GM23248 (cell line): ENCODE measurements at regions not wholly inside any gene's neighbourhood (a gene's known extent, or its start where the extent isn't known, plus 50 kb on each side); places are given as distances from the start of the nearest gene placed in this dataset.

Experiments
- DNase-seq: peaks from one replicate; pipeline ENCODE4 v3.0.0-alpha.2; 2015
- H2AFZ ChIP-seq: fragments of 200-600 bp; sonication (generic); 2 replicates; pipeline ENCODE4 v1.6.1; 2016; ENCODE audit warnings: antibody characterized with exemption
- H3F3A ChIP-seq: fragments of 200-600 bp; sonication (generic); 2 replicates; pipeline ENCODE4 v1.6.1; 2016; ENCODE audit warnings: mild to moderate bottlenecking, antibody characterized with exemption, mixed run types; ENCODE audit not compliant: insufficient read depth
- H3K27ac ChIP-seq: fragments of 200-600 bp; sonication (generic); 2 replicates; pipeline ENCODE4 v1.5.1; 2016; ENCODE audit warnings: mild to moderate bottlenecking
- H3K27me3 ChIP-seq: fragments of 200-600 bp; sonication (generic); replicated peaks from 2 replicates; pipeline ENCODE4 v1.6.1; 2016; ENCODE audit warnings: mild to moderate bottlenecking; ENCODE audit not compliant: insufficient read depth
- H3K36me3 ChIP-seq: fragments of 200-600 bp; sonication (generic); 2 replicates; pipeline ENCODE4 v1.6.1; 2016; ENCODE audit warnings: low read depth, mild to moderate bottlenecking
- H3K4me1 ChIP-seq: fragments of 200-600 bp; sonication (generic); 2 replicates; pipeline ENCODE4 v1.6.1; 2016; ENCODE audit warnings: mild to moderate bottlenecking; ENCODE audit not compliant: insufficient read depth
- H3K4me2 ChIP-seq: fragments of 200-600 bp; sonication (generic); one replicate; pipeline ENCODE4 v1.6.1; 2016; ENCODE audit warnings: mild to moderate bottlenecking; ENCODE audit not compliant: unreplicated experiment
- H3K4me3 ChIP-seq: fragments of 200-600 bp; sonication (generic); 2 replicates; pipeline ENCODE4 v1.5.1; 2016; ENCODE audit warnings: mild to moderate bottlenecking
- H3K79me2 ChIP-seq: fragments of 200-600 bp; sonication (generic); 2 replicates; pipeline ENCODE4 v1.6.1; 2016; ENCODE audit warnings: mild to moderate bottlenecking; ENCODE audit not compliant: insufficient read depth
- H3K9ac ChIP-seq: fragments of 200-600 bp; sonication (generic); 2 replicates; pipeline ENCODE4 v1.6.1; 2016; ENCODE audit warnings: mild to moderate bottlenecking
- H3K9me2 ChIP-seq: fragments of 200-600 bp; sonication (generic); 2 replicates; pipeline ENCODE4 v1.6.1; 2016; ENCODE audit warnings: mixed run types, mild to moderate bottlenecking, moderate library complexity; ENCODE audit not compliant: insufficient read depth
- H3K9me3 ChIP-seq: fragments of 200-600 bp; sonication (generic); one replicate; pipeline ENCODE4 v1.6.1; 2017; ENCODE audit warnings: low read depth
- H4K20me1 ChIP-seq: fragments of 200-600 bp; sonication (generic); 2 replicates; pipeline ENCODE4 v1.6.0; 2016; ENCODE audit not compliant: insufficient read depth
- EZH2 ChIP-seq: fragments of 200-600 bp; sonication (generic); IDR thresholded peaks from 2 replicates; pipeline ENCODE4 v1.6.1; 2018; ENCODE audit warnings: antibody characterized with exemption, mild to moderate bottlenecking; ENCODE audit not compliant: insufficient read depth, poor library complexity, severe bottlenecking
- EZH2phosphoT487 ChIP-seq: fragments of 200-600 bp; sonication (generic); IDR thresholded peaks from 2 replicates; pipeline ENCODE4 v1.6.1; 2018; ENCODE audit warnings: antibody characterized with exemption, moderate library complexity, mild to moderate bottlenecking, low read depth; ENCODE audit not compliant: insufficient read depth
- WGBS, 2 experiments: methylation state at CpG; one replicate each; pipeline ENCODE4 v1.1.6; 2015 to 2017; ENCODE audit warnings: low lambda C conversion rate in 2 of 2, low coverage in 1 of 2; ENCODE audit errors: missing lambda C conversion rate in 2 of 2; 5-methylcytosine and 5-hydroxymethylcytosine counted together
- in situ Hi-C: fragments of 300-500 bp; cut with MboI; formaldehyde crosslinking; loops from 2 replicates; pipeline ENCODE4 v1.15.0; 2020

DNA sequence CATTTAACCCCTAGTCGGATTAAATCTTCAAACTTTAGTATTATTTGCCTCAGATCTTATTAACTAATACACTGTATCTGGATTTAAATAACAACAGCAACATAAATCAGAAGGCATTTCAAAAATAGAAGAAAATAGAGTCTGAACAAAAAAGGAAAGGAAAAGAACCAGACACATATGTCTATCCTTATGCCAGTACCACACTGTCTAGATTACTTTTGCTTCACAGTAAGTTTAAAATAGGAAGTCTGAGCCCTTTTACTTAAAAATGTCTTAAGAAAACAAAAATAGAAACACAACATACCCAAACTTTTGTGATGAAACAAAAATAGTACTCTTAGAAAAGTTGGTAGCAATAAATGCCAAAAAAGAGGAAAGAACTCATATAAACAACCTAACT is 1615.8 kb downstream of the SI start:
- no peak overlapping the region for H3K4me2 ChIP-seq
- H2AFZ ChIP-seq, result no peak overlapping the region
- in situ Hi-C loops, result no loop called here
- WGBS, 2 experiments, result 14 to 15% methylated on average over 1 of the region's 1 CpG
- H3K9me3 ChIP-seq, result no peaks in the 10 kb centered on the region
- no peaks in the 10 kb centered on the region for H3K27me3 ChIP-seq
- H3F3A ChIP-seq, result no peaks in the 10 kb centered on the region
- TF ChIP-seq EZH2 (no peak), EZH2phosphoT487 (no peak)
- H3K36me3 ChIP-seq, result no peaks in the 10 kb centered on the region
- H4K20me1 ChIP-seq, result no peaks in the 10 kb centered on the region
- no peak overlapping the region for H3K9ac ChIP-seq
- H3K4me1 ChIP-seq, result no peaks in the 10 kb centered on the region
- H3K79me2 ChIP-seq, result no peaks in the 10 kb centered on the region
- no peak overlapping the region for H3K27ac ChIP-seq
- H3K4me3 ChIP-seq, result no peak overlapping the region
- DNase-seq, result no peak
- no peaks in the 10 kb centered on the region for H3K9me2 ChIP-seq

DNA sequence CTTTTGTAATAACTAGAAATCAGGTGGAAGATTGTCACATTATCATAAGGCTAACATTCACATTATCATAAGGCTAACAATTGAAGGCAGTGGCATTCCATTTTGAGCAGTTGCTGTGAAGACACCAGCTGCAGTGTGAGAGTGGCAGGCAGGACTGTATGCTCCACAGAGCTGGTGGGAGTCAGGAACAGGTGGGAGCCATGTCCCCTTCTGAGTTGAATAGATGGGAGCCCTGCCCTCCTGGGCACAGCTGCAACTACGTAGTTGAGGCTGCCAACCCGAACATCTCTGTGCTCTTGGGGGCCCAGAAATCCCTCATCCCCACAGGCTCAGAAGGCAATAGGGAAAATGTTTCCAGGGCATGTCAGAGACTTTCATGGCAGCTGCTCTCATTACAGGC is 1627.6 kb downstream of the SI start:
- Histone ChIP-seq H3K4me1 (no peaks in the 10 kb centered on the region), H3K9ac (no peak overlapping the region), H2AFZ (no peak overlapping the region), H3K4me2 (no peak overlapping the region), H3K9me2 (no peaks in the 10 kb centered on the region), H3F3A (no peaks in the 10 kb centered on the region), H3K27ac (no peak overlapping the region), H3K9me3 (peaks cover 17% of the 10 kb centered on the region), H3K4me3 (no peak overlapping the region), H3K27me3 (no peaks in the 10 kb centered on the region), H3K79me2 (no peaks in the 10 kb centered on the region), H3K36me3 (no peaks in the 10 kb centered on the region), H4K20me1 (no peaks in the 10 kb centered on the region)
- TF ChIP-seq EZH2, result no peak
- TF ChIP-seq EZH2phosphoT487, result no peak
- in situ Hi-C loops, result no loop called here
- DNase-seq, result no peak
- 0 to 18% methylated on average over 2 of the region's 2 CpGs for WGBS, 2 experiments

DNA sequence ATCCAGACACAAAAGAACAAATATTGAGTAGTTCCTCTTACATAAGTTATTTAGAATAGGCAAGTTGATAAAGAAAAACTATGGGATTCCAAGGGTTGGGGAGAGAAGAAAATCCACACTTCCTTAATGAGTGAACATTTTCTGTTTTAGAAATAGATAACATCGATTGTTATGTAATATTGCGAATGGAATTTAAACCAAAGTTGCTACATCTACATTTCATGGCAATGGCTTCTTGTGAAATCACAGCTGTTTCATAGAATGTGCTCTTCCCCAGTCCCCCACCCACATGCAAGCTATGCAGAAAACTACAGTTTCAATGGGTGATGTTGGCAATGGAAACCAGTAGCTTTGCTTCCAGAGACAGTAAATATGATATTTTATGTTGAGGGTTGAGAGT is 1639.5 kb downstream of the SI start:
- Histone ChIP-seq H3K36me3 (no peaks in the 10 kb centered on the region), H3K4me1 (no peaks in the 10 kb centered on the region), H3K4me3 (no peak overlapping the region), H3K4me2 (no peak overlapping the region), H3K9ac (no peak overlapping the region), H3K79me2 (no peaks in the 10 kb centered on the region), H4K20me1 (no peaks in the 10 kb centered on the region), H3K9me3 (no peaks in the 10 kb centered on the region), H3K27ac (no peak overlapping the region), H2AFZ (no peak overlapping the region), H3K9me2 (no peaks in the 10 kb centered on the region), H3K27me3 (no peaks in the 10 kb centered on the region), H3F3A (no peaks in the 10 kb centered on the region)
- no peak for DNase-seq
- 72 to 74% methylated on average over 2 of the region's 2 CpGs for WGBS, 2 experiments
- TF ChIP-seq EZH2 (no peak), EZH2phosphoT487 (no peak)
- in situ Hi-C loops, result no loop called here

DNA sequence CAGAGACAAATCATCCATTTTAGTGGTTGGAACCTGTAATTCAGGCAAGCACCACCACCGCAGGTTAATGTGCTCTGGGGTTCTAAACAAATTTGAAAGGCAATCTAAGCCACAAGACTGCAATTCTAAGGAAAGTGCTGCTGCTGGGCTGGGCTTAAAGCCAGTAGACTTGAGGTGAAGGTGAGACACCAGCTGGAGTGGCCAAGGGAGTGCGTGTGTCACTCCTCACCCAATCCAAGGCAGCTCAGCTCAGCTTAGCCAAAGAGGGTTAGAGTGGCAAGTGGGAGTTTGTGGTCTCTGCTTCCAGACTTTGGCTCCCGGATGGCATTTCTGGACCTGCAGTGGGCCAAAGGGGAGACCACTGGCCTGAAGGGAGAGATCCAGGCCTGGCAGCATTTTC is 1655.6 kb downstream of the SI start:
- H3K9me2 ChIP-seq, result no peaks in the 10 kb centered on the region
- H3K36me3 ChIP-seq, result no peaks in the 10 kb centered on the region
- DNase-seq, result no peak
- H3K27me3 ChIP-seq, result no peaks in the 10 kb centered on the region
- H3K4me3 ChIP-seq, result no peak overlapping the region
- H3K9ac ChIP-seq, result no peak overlapping the region
- no peaks in the 10 kb centered on the region for H4K20me1 ChIP-seq
- no peaks in the 10 kb centered on the region for H3K9me3 ChIP-seq
- H3K79me2 ChIP-seq, result no peaks in the 10 kb centered on the region
- no peak overlapping the region for H3K4me2 ChIP-seq
- H2AFZ ChIP-seq, result no peak overlapping the region
- TF ChIP-seq EZH2phosphoT487 (no peak), EZH2 (no peak)
- 23 to 31% methylated on average over 3 of the region's 3 CpGs for WGBS, 2 experiments
- no peak overlapping the region for H3K27ac ChIP-seq
- in situ Hi-C loops, result no loop called here
- no peaks in the 10 kb centered on the region for H3K4me1 ChIP-seq
- H3F3A ChIP-seq, result no peaks in the 10 kb centered on the region

DNA sequence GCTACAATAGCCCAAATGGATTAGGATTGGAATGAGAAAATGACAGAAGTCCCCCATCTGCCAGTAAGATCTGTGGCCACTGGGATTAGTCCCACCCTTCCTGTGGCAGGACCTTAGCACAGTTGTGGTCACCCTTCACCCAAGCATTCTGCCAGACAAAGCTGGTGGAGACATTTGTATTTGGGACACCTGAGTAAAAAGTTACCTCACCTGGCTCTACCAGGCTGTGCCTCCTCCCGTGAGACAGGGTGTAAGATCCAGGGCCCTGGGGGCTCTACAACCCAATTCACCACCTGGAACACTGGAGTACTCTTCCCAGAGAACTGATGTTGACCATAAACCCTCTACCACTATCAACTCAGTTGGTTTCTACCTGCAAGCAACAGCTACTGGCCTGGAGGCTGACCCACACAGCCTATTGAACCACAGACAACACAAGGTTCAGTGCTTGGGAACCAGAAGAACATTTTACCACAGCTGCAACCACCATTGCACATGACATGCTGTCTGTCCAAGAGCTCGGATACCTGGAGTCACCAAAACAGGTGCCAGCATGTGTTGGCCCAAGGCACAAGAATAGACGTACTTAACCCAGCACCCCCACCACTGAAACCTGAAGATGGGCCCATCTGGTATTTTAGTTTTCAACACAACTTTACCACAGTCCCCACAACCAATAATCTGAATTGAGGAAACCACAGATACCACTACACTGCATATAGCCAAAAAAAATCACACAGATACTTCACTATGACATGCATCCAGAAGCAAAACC is 1686.7 kb downstream of the SI start:
- H3K36me3 ChIP-seq, result no peaks in the 10 kb centered on the region
- no peaks in the 10 kb centered on the region for H3K27me3 ChIP-seq
- no peaks in the 10 kb centered on the region for H3K79me2 ChIP-seq
- no peak overlapping the region for H3K9ac ChIP-seq
- no peaks in the 10 kb centered on the region for H4K20me1 ChIP-seq
- no peak overlapping the region for H3K27ac ChIP-seq
- 18 to 20% methylated on average over 3 of the region's 3 CpGs for WGBS, 2 experiments
- no peak overlapping the region for H3K4me3 ChIP-seq
- in situ Hi-C loops, result no loop called here
- no peak overlapping the region for H3K4me2 ChIP-seq
- H3K9me3 ChIP-seq, result no peaks in the 10 kb centered on the region
- no peak for DNase-seq
- no peaks in the 10 kb centered on the region for H3K9me2 ChIP-seq
- H3F3A ChIP-seq, result no peaks in the 10 kb centered on the region
- no peaks in the 10 kb centered on the region for H3K4me1 ChIP-seq
- TF ChIP-seq EZH2 (no peak), EZH2phosphoT487 (no peak)
- no peak overlapping the region for H2AFZ ChIP-seq
